ENCODE measurements at regions not wholly inside any gene's neighbourhood (a gene's known extent, or its start where the extent isn't known, plus 50 kb on each side); places are given as distances from the start of the nearest gene placed in this dataset.

GRCh38 chr13:88339271-88339741 is 668.1 kb downstream of the SLITRK5 start:
- Histone ChIP-seq H3K27ac (ENCODE audit: low read depth, low read length, poor library complexity, severe bottlenecking) (no peak overlapping the region), H3K36me3 (ENCODE audit: insufficient read depth, low read length, poor library complexity, severe bottlenecking) (no peaks in the 10 kb centered on the region), H3K4me1 (ENCODE audit: insufficient read depth, low read length, poor library complexity, severe bottlenecking) (no peaks in the 10 kb centered on the region), H3K9me3 (ENCODE audit: low read depth, low read length, poor library complexity, severe bottlenecking) (no peaks in the 10 kb centered on the region), H3K27me3 (replicated peaks; ENCODE audit: insufficient read depth, low read depth, low read length, poor library complexity) (no peaks in the 10 kb centered on the region), H3K4me3 (ENCODE audit: low read depth, low read length, poor library complexity, severe bottlenecking) (no peak overlapping the region)
- CTCF ChIA-PET, result no interaction called here
- BruUV-seq (replicated peaks), result no TSS peak
- TF ChIP-seq CTCF (conservative IDR thresholded peaks at IDR 0.05; ENCODE audit: low read depth, low read length) (no peak), EZH2 (IDR thresholded peaks at IDR 0.05; ENCODE audit: borderline replicate concordance, low read depth, low read length, poor library complexity, severe bottlenecking) (no peak)
- POLR2A ChIA-PET (ENCODE audit: low non-redundant PET), result interaction anchor here (0.5 kb wide), 1 partner anchor 25 kb away, joined by 3 read pairs; no protein-coding TSS in a partner anchor
- no peak for DNase-seq (ENCODE audit: low spot score)
- intact Hi-C loops (cut with micrococcal nuclease; ENCODE audit: unreplicated experiment), result no loop called here

- no peaks in the 10 kb centered on the region for H3K27me3 ChIP-seq (replicated peaks; ENCODE audit: insufficient read depth, low read depth, low read length, poor library complexity)
- BruUV-seq (replicated peaks), result no TSS peak
- H3K4me1 ChIP-seq (ENCODE audit: insufficient read depth, low read length, poor library complexity, severe bottlenecking), result no peaks in the 10 kb centered on the region
- TF ChIP-seq CTCF (conservative IDR thresholded peaks at IDR 0.05; ENCODE audit: low read depth, low read length) (no peak), EZH2 (IDR thresholded peaks at IDR 0.05; ENCODE audit: borderline replicate concordance, low read depth, low read length, poor library complexity, severe bottlenecking) (no peak)
- H3K36me3 ChIP-seq (ENCODE audit: insufficient read depth, low read length, poor library complexity, severe bottlenecking), result no peaks in the 10 kb centered on the region
- ChIA-PET POLR2A (ENCODE audit: low non-redundant PET) (no interaction called here), CTCF (no interaction called here)
- no peak overlapping the region for H3K4me3 ChIP-seq (ENCODE audit: low read depth, low read length, poor library complexity, severe bottlenecking)
- intact Hi-C loops (cut with micrococcal nuclease; ENCODE audit: unreplicated experiment), result no loop called here
- no peak for DNase-seq (ENCODE audit: low spot score)
- no peaks in the 10 kb centered on the region for H3K9me3 ChIP-seq (ENCODE audit: low read depth, low read length, poor library complexity, severe bottlenecking)
- no peak overlapping the region for H3K27ac ChIP-seq (ENCODE audit: low read depth, low read length, poor library complexity, severe bottlenecking)
Observed at GRCh38 chr13:88345171-88345847, 674.1 kb downstream of the SLITRK5 start.

- DNase-seq (ENCODE audit: low spot score), result no peak
- Histone ChIP-seq H3K4me1 (ENCODE audit: insufficient read depth, low read length, poor library complexity, severe bottlenecking) (no peaks in the 10 kb centered on the region), H3K27me3 (replicated peaks; ENCODE audit: insufficient read depth, low read depth, low read length, poor library complexity) (no peaks in the 10 kb centered on the region), H3K36me3 (ENCODE audit: insufficient read depth, low read length, poor library complexity, severe bottlenecking) (no peaks in the 10 kb centered on the region), H3K27ac (ENCODE audit: low read depth, low read length, poor library complexity, severe bottlenecking) (no peak overlapping the region), H3K4me3 (ENCODE audit: low read depth, low read length, poor library complexity, severe bottlenecking) (no peak overlapping the region), H3K9me3 (ENCODE audit: low read depth, low read length, poor library complexity, severe bottlenecking) (no peaks in the 10 kb centered on the region)
- CTCF ChIA-PET, result no interaction called here
- POLR2A ChIA-PET (ENCODE audit: low non-redundant PET), result no interaction called here
- intact Hi-C loops (cut with micrococcal nuclease; ENCODE audit: unreplicated experiment), result no loop called here
- BruUV-seq (replicated peaks), result no TSS peak
- TF ChIP-seq CTCF (conservative IDR thresholded peaks at IDR 0.05; ENCODE audit: low read depth, low read length) (no peak), EZH2 (IDR thresholded peaks at IDR 0.05; ENCODE audit: borderline replicate concordance, low read depth, low read length, poor library complexity, severe bottlenecking) (no peak)
Observed at GRCh38 chr13:88360761-88361160, 689.6 kb downstream of the SLITRK5 start.

All from A673 (cell line).